Tibial nerve (tissue), 4 donors: ENCODE measurements at regions not wholly inside any gene's neighbourhood (a gene's known extent, or its start where the extent isn't known, plus 50 kb on each side); places are given as distances from the start of the nearest gene placed in this dataset.

Experiments used
- EP300 ChIP-seq, 2 donors: sonication (generic); formaldehyde crosslinking; IDR thresholded peaks; one replicate each; pipeline ENCODE4 v1.6.1; 2017; ENCODE audit warnings: antibody characterized with exemption in 2 of 2, mild to moderate bottlenecking in 1 of 2
- POLR2A ChIP-seq, 2 donors: fragments of 450-650 bp; IDR thresholded peaks; one replicate each; pipeline ENCODE4 v1.6.1; 2017; ENCODE audit warnings: antibody characterized with exemption in 2 of 2, mild to moderate bottlenecking in 2 of 2, moderate library complexity in 2 of 2
- TF ChIP-seq, protein P1 (sequence below), 5 experiments: fragments of 200-600 bp in 3 of 5; fragments of 450-650 bp in 2 of 5; sonication (generic) in 3 of 5; IDR thresholded peaks; one replicate each; pipeline ENCODE4 v1.5.1; 2016 to 2019; ENCODE audit warnings: antibody characterized with exemption in 5 of 5, mild to moderate bottlenecking in 3 of 5, moderate library complexity in 2 of 5

DNA sequence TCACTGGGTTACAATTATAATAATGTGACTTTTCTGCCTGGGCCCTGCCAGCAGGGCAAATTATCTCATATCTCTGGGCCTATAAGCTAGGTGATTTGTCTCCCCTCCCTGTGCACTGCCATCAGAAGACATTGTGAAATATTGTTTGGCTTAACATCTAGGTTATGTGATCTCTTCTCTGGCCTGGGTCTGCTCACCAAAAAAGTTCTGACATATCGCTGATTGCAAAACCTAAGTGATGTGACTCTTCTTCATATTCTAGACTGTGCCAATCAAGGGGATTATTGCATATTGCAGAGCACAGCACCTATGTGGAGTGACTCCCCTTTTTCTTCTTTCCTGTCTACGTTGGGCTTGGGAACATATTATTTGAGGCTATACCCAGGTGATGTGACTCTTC is 1123.1 kb upstream of the AMELY start:
- no peak for TF ChIP-seq EP300 (IDR thresholded peaks at IDR 0.05)
- TF ChIP-seq, protein P1, sequence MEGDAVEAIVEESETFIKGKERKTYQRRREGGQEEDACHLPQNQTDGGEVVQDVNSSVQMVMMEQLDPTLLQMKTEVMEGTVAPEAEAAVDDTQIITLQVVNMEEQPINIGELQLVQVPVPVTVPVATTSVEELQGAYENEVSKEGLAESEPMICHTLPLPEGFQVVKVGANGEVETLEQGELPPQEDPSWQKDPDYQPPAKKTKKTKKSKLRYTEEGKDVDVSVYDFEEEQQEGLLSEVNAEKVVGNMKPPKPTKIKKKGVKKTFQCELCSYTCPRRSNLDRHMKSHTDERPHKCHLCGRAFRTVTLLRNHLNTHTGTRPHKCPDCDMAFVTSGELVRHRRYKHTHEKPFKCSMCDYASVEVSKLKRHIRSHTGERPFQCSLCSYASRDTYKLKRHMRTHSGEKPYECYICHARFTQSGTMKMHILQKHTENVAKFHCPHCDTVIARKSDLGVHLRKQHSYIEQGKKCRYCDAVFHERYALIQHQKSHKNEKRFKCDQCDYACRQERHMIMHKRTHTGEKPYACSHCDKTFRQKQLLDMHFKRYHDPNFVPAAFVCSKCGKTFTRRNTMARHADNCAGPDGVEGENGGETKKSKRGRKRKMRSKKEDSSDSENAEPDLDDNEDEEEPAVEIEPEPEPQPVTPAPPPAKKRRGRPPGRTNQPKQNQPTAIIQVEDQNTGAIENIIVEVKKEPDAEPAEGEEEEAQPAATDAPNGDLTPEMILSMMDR (IDR thresholded peaks at IDR 0.05): no peak
- TF ChIP-seq POLR2A (IDR thresholded peaks at IDR 0.05): no peak
